H1 (cell line): ENCODE measurements at regions not wholly inside any gene's neighbourhood (a gene's known extent, or its start where the extent isn't known, plus 50 kb on each side); places are given as distances from the start of the nearest gene placed in this dataset.

ENCODE experiments used
- BACH1 ChIP-seq: IDR thresholded peaks from 2 replicates; pipeline ENCODE4 v1.6.1; 2012; ENCODE audit warnings: low read length, improper control_type of control experiment
- EGR1 ChIP-seq: IDR thresholded peaks from 2 replicates; pipeline ENCODE4 v1.6.1; 2011; ENCODE audit warnings: low read depth, low read length, borderline replicate concordance
- KDM1A ChIP-seq: fragments of 200-600, 300-600 bp; sonication (generic); IDR thresholded peaks from 2 replicates; pipeline ENCODE4 v1.7.1; 2016; ENCODE audit warnings: mild to moderate bottlenecking, low read length, borderline replicate concordance
- MAX ChIP-seq: IDR thresholded peaks from 2 replicates; pipeline ENCODE4 v1.6.1; 2012; ENCODE audit warnings: inconsistent platforms
- POLR2AphosphoS5 ChIP-seq: IDR thresholded peaks from 2 replicates; pipeline ENCODE4 v1.6.1; 2011; ENCODE audit warnings: low read depth, low read length
- SP1 ChIP-seq: IDR thresholded peaks from 2 replicates; pipeline ENCODE4 v1.6.1; 2011; ENCODE audit warnings: low read depth, low read length
- SP2 ChIP-seq: IDR thresholded peaks from 2 replicates; pipeline ENCODE4 v1.6.1; 2012; ENCODE audit warnings: mild to moderate bottlenecking, low read length, inconsistent platforms
- SUZ12 ChIP-seq: fragments of 200-600 bp; sonication (generic); IDR thresholded peaks from 2 replicates; pipeline ENCODE4 v1.6.1; 2012; ENCODE audit warnings: mild to moderate bottlenecking, inconsistent platforms, low read length, moderate library complexity, mixed read lengths
- TAF7 ChIP-seq: optimal IDR thresholded peaks from 2 replicates; pipeline ENCODE3; 2011; ENCODE audit warnings: low read depth, mild to moderate bottlenecking, inconsistent platforms, low read length, moderate library complexity, borderline replicate concordance
- ZNF274 ChIP-seq: IDR thresholded peaks from 2 replicates; pipeline ENCODE4 v1.7.0; 2012; ENCODE audit warnings: low read length, borderline replicate concordance; ENCODE audit errors: extremely low read depth
- TF ChIP-seq, protein P1 (sequence below): fragments of 300-600 bp; sonication (generic); IDR thresholded peaks from 2 replicates; pipeline ENCODE4 v1.7.1; 2012; ENCODE audit warnings: low read length, moderate library complexity, mild to moderate bottlenecking, inconsistent platforms; ENCODE audit not compliant: insufficient replicate concordance

DNA sequence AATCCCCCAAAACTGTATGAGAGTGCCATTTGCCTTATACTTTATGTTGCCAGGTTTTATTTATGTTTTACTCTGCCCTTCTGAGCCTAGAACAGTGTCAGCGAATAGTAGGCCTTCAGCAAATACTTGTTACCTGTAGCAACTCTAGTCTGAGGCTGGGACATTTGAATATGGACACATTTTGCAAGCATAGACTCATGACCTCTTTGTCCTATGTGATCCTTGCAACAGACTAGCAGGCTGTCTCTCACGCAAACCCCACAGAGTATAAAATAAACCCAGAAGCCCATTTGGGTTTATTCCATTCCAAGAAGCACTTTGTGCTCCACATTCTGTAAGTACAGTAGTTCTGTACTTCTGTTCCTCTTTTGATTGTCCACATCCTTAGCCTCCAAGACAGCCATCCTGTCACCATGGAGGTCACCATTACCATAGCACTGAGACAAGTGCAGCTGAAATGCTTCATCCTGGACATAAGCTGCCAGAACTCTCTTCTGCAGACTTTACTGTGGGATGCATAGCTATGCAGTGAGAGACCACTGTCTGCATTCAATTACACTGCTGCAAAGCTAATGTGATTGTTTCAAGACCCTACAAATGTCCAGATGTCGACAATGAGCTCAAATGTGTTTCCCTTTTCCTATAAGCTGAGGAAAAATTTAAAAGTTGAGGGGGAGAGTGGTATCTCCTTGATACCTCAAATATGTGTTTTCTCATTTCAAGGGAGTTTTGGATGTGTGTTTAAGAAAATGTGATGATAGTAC is 425.7 kb downstream of the PID1 start (continued):
- TF ChIP-seq, protein P1, sequence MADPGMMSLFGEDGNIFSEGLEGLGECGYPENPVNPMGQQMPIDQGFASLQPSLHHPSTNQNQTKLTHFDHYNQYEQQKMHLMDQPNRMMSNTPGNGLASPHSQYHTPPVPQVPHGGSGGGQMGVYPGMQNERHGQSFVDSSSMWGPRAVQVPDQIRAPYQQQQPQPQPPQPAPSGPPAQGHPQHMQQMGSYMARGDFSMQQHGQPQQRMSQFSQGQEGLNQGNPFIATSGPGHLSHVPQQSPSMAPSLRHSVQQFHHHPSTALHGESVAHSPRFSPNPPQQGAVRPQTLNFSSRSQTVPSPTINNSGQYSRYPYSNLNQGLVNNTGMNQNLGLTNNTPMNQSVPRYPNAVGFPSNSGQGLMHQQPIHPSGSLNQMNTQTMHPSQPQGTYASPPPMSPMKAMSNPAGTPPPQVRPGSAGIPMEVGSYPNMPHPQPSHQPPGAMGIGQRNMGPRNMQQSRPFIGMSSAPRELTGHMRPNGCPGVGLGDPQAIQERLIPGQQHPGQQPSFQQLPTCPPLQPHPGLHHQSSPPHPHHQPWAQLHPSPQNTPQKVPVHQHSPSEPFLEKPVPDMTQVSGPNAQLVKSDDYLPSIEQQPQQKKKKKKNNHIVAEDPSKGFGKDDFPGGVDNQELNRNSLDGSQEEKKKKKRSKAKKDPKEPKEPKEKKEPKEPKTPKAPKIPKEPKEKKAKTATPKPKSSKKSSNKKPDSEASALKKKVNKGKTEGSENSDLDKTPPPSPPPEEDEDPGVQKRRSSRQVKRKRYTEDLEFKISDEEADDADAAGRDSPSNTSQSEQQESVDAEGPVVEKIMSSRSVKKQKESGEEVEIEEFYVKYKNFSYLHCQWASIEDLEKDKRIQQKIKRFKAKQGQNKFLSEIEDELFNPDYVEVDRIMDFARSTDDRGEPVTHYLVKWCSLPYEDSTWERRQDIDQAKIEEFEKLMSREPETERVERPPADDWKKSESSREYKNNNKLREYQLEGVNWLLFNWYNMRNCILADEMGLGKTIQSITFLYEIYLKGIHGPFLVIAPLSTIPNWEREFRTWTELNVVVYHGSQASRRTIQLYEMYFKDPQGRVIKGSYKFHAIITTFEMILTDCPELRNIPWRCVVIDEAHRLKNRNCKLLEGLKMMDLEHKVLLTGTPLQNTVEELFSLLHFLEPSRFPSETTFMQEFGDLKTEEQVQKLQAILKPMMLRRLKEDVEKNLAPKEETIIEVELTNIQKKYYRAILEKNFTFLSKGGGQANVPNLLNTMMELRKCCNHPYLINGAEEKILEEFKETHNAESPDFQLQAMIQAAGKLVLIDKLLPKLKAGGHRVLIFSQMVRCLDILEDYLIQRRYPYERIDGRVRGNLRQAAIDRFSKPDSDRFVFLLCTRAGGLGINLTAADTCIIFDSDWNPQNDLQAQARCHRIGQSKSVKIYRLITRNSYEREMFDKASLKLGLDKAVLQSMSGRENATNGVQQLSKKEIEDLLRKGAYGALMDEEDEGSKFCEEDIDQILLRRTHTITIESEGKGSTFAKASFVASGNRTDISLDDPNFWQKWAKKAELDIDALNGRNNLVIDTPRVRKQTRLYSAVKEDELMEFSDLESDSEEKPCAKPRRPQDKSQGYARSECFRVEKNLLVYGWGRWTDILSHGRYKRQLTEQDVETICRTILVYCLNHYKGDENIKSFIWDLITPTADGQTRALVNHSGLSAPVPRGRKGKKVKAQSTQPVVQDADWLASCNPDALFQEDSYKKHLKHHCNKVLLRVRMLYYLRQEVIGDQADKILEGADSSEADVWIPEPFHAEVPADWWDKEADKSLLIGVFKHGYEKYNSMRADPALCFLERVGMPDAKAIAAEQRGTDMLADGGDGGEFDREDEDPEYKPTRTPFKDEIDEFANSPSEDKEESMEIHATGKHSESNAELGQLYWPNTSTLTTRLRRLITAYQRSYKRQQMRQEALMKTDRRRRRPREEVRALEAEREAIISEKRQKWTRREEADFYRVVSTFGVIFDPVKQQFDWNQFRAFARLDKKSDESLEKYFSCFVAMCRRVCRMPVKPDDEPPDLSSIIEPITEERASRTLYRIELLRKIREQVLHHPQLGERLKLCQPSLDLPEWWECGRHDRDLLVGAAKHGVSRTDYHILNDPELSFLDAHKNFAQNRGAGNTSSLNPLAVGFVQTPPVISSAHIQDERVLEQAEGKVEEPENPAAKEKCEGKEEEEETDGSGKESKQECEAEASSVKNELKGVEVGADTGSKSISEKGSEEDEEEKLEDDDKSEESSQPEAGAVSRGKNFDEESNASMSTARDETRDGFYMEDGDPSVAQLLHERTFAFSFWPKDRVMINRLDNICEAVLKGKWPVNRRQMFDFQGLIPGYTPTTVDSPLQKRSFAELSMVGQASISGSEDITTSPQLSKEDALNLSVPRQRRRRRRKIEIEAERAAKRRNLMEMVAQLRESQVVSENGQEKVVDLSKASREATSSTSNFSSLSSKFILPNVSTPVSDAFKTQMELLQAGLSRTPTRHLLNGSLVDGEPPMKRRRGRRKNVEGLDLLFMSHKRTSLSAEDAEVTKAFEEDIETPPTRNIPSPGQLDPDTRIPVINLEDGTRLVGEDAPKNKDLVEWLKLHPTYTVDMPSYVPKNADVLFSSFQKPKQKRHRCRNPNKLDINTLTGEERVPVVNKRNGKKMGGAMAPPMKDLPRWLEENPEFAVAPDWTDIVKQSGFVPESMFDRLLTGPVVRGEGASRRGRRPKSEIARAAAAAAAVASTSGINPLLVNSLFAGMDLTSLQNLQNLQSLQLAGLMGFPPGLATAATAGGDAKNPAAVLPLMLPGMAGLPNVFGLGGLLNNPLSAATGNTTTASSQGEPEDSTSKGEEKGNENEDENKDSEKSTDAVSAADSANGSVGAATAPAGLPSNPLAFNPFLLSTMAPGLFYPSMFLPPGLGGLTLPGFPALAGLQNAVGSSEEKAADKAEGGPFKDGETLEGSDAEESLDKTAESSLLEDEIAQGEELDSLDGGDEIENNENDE, result no peak
- TF ChIP-seq SP1 (no peak), ZNF274 (no peak), KDM1A (no peak), POLR2AphosphoS5 (no peak), MAX (no peak), SP2 (no peak), SUZ12 (no peak), EGR1 (no peak), BACH1 (no peak), TAF7 (no peak)
